ENCODE measurements at regions not wholly inside any gene's neighbourhood (a gene's known extent, or its start where the extent isn't known, plus 50 kb on each side); places are given as distances from the start of the nearest gene placed in this dataset.

GRCh38 chr1:221302357-221302756, 423.1 kb downstream of the HLX start:
- Histone ChIP-seq H3K27ac (no peak overlapping the region), H3K4me3 (replicated peaks in 1 of 3) (no peak overlapping the region), H3K36me3 (no peaks in the 10 kb centered on the region), H3K9me3 (no peaks in the 10 kb centered on the region), H3K27me3 (no peaks in the 10 kb centered on the region), H3K4me1 (no peaks in the 10 kb centered on the region)
- no peak for TF ChIP-seq CTCF (IDR thresholded peaks at IDR 0.05)
- no peak for TF ChIP-seq POLR2A (IDR thresholded peaks at IDR 0.05)
- intact Hi-C loops (cut with DNase I), result no loop called here
- 55 to 61% methylated on average over 1 of the region's 1 CpG for WGBS, 2 donors
- no peak for DNase-seq

- no peak for DNase-seq
- H3K9me3 ChIP-seq, result no peaks in the 10 kb centered on the region
- no peaks in the 10 kb centered on the region for H3K36me3 ChIP-seq
- WGBS, 2 donors, result 25 to 44% methylated on average over 1 of the region's 1 CpG
- intact Hi-C loops (cut with DNase I), result no loop called here
- H3K4me3 ChIP-seq (replicated peaks in 1 of 3), result no peak overlapping the region
- no peak overlapping the region for H3K27ac ChIP-seq
- TF ChIP-seq POLR2A (IDR thresholded peaks at IDR 0.05) (no peak), CTCF (IDR thresholded peaks at IDR 0.05) (no peak)
- H3K27me3 ChIP-seq, result no peaks in the 10 kb centered on the region
- no peaks in the 10 kb centered on the region for H3K4me1 ChIP-seq
Observed at GRCh38 chr1:221302810-221303209, 423.6 kb downstream of the HLX start.

- TF ChIP-seq POLR2A (IDR thresholded peaks at IDR 0.05) (no peak), CTCF (IDR thresholded peaks at IDR 0.05) (no peak)
- no peaks in the 10 kb centered on the region for H3K27me3 ChIP-seq
- WGBS, 2 donors, result 55 to 60% methylated on average over 1 of the region's 1 CpG
- H3K36me3 ChIP-seq, result no peaks in the 10 kb centered on the region
- H3K27ac ChIP-seq, result no peak overlapping the region
- H3K9me3 ChIP-seq, result no peaks in the 10 kb centered on the region
- no peak for DNase-seq
- H3K4me1 ChIP-seq, result no peaks in the 10 kb centered on the region
- H3K4me3 ChIP-seq (replicated peaks in 1 of 3), result no peak overlapping the region
- intact Hi-C loops (cut with DNase I), result no loop called here
Observed at GRCh38 chr1:221303623-221304022, 424.4 kb downstream of the HLX start.

- 97 to 98% methylated on average over 5 of the region's 5 CpGs for WGBS, 2 donors
Observed at GRCh38 chr1:221306239-221306638, 427.0 kb downstream of the HLX start.

More at GRCh38 chr1:221306239-221306638, 427.0 kb downstream of the HLX start:
- no peak for DNase-seq
- no peak for TF ChIP-seq CTCF (IDR thresholded peaks at IDR 0.05)
- no peak for TF ChIP-seq POLR2A (IDR thresholded peaks at IDR 0.05)
- H3K27ac ChIP-seq, result no peak overlapping the region
- intact Hi-C loops (cut with DNase I), result no loop called here
- H3K36me3 ChIP-seq, result no peaks in the 10 kb centered on the region
- no peaks in the 10 kb centered on the region for H3K9me3 ChIP-seq
- no peaks in the 10 kb centered on the region for H3K4me1 ChIP-seq
- H3K27me3 ChIP-seq, result no peaks in the 10 kb centered on the region
- no peak overlapping the region for H3K4me3 ChIP-seq (replicated peaks in 1 of 3)

All from thyroid gland (tissue), 4 donors.